IMR-90 (cell line): ENCODE measurements at regions not wholly inside any gene's neighbourhood (a gene's known extent, or its start where the extent isn't known, plus 50 kb on each side); places are given as distances from the start of the nearest gene placed in this dataset.

Source experiments
- ATAC-seq: fragments of 200-7000 bp; cut with Tn5 transposase; 2 replicates; pipeline ENCODE4 v1.9.1; 2020; ENCODE audit warnings: low read depth, mild to moderate bottlenecking, moderate library complexity
- BruUV-seq: library from RNA; stranded (reverse); fragments of 400-500 nt; replicated peaks from 2 replicates; lab custom pipeline; 2021; lab: Mats Ljungman, UMichigan
- CTCF ChIA-PET: fragments of 300-600 bp; formaldehyde crosslinking; extraction: SDS; loops from one replicate; lab custom pipeline; 2021; ENCODE audit warnings: antibody characterized with exemption; lab: Yijun Ruan, JAX
- POLR2A ChIA-PET: fragments of 300-600 bp; sonication (Branson Sonifier 250); formaldehyde crosslinking; loops from one replicate; lab custom pipeline; 2022; ENCODE audit warnings: antibody characterized with exemption; ENCODE audit not compliant: unreplicated experiment; lab: Charles Lee
- DNase-seq: peaks from one replicate; pipeline ENCODE4 v3.0.0; 2013
- H2AFZ ChIP-seq: replicated peaks from 2 replicates; pipeline ENCODE3; 2013; ENCODE audit warnings: low read length, mild to moderate bottlenecking; ENCODE audit not compliant: poor library complexity
- H2AK5ac ChIP-seq: 2 replicates; pipeline ENCODE4 v1.6.1; 2013; ENCODE audit warnings: low read depth, low read length, inconsistent platforms
- H2AK9ac ChIP-seq: replicated peaks from 2 replicates; pipeline ENCODE3; 2013; ENCODE audit warnings: mild to moderate bottlenecking, low read depth, low read length, moderate library complexity; ENCODE audit not compliant: poor library complexity
- H2BK120ac ChIP-seq: 2 replicates; pipeline ENCODE4 v1.6.1; 2013; ENCODE audit warnings: low read depth, low read length, inconsistent platforms
- H2BK15ac ChIP-seq: 3 replicates; pipeline ENCODE4 v1.6.1; 2013; ENCODE audit warnings: low read depth, low read length, inconsistent platforms
- H2BK20ac ChIP-seq: 2 replicates; pipeline ENCODE4 v1.6.1; 2013; ENCODE audit warnings: low read depth, mild to moderate bottlenecking, inconsistent platforms, low read length, moderate library complexity
- H2BK5ac ChIP-seq: 2 replicates; pipeline ENCODE4 v1.6.1; 2013; ENCODE audit warnings: mild to moderate bottlenecking, low read depth, low read length, inconsistent platforms; ENCODE audit not compliant: poor library complexity, severe bottlenecking
- H3K14ac ChIP-seq: replicated peaks from 2 replicates; pipeline ENCODE4 v1.6.1; 2013; ENCODE audit warnings: low read depth, low read length, inconsistent platforms
- H3K18ac ChIP-seq: 2 replicates; pipeline ENCODE4 v1.6.1; 2013; ENCODE audit warnings: low read depth, low read length, control low read depth
- H3K23ac ChIP-seq: 2 replicates; pipeline ENCODE4 v1.6.1; 2013; ENCODE audit warnings: low read depth, low read length, inconsistent platforms
- H3K27ac ChIP-seq: 2 replicates; pipeline ENCODE4 v1.5.1; 2013; ENCODE audit warnings: mild to moderate bottlenecking, control low read depth, low read length; ENCODE audit not compliant: insufficient read depth
- H3K27me3 ChIP-seq: 2 replicates; pipeline ENCODE4 v1.6.1; 2013; ENCODE audit warnings: low read length; ENCODE audit not compliant: control insufficient read depth, insufficient read depth
- H3K36me3 ChIP-seq: 2 replicates; pipeline ENCODE4 v1.6.1; 2013; ENCODE audit warnings: low read length, mixed read lengths; ENCODE audit not compliant: control insufficient read depth, insufficient read depth
- H3K4ac ChIP-seq: 2 replicates; pipeline ENCODE4 v1.6.1; 2013; ENCODE audit warnings: low read depth, low read length, inconsistent platforms
- H3K4me1 ChIP-seq: 2 replicates; pipeline ENCODE4 v1.6.1; 2013; ENCODE audit warnings: low read length, mixed read lengths; ENCODE audit not compliant: control insufficient read depth, insufficient read depth
- H3K4me2 ChIP-seq: 2 replicates; pipeline ENCODE4 v1.6.1; 2013; ENCODE audit warnings: low read depth, mild to moderate bottlenecking, control low read depth, low read length, moderate library complexity
- H3K4me3 ChIP-seq: 2 replicates; pipeline ENCODE4 v1.5.1; 2013; ENCODE audit warnings: low read depth, mild to moderate bottlenecking, control low read depth, low read length, moderate library complexity; ENCODE audit not compliant: insufficient read depth
- H3K56ac ChIP-seq: 2 replicates; pipeline ENCODE4 v1.6.1; 2013; ENCODE audit warnings: low read length, inconsistent platforms; ENCODE audit not compliant: insufficient read depth; ENCODE audit errors: extremely low read depth
- H3K79me1 ChIP-seq, 2 experiments: 2 replicates each; pipeline ENCODE4 v1.6.1; 2013; ENCODE audit warnings: low read length in 2 of 2, inconsistent platforms in 1 of 2, low read depth in 1 of 2
- H3K9ac ChIP-seq: 2 replicates; pipeline ENCODE4 v1.6.1; 2013; ENCODE audit warnings: low read depth, low read length, control low read depth
- H3K9me1 ChIP-seq: 2 replicates; pipeline ENCODE4 v1.6.1; 2013; ENCODE audit warnings: low read length, inconsistent platforms; ENCODE audit not compliant: insufficient read depth
- H3K9me3 ChIP-seq: 2 replicates; pipeline ENCODE4 v1.6.1; 2013; ENCODE audit warnings: low read length; ENCODE audit not compliant: control insufficient read depth, insufficient read depth
- H4K20me1 ChIP-seq: 2 replicates; pipeline ENCODE4 v1.6.1; 2013; ENCODE audit warnings: low read length, inconsistent platforms; ENCODE audit not compliant: insufficient read depth
- H4K5ac ChIP-seq: 2 replicates; pipeline ENCODE4 v1.6.1; 2013; ENCODE audit warnings: mild to moderate bottlenecking, low read depth, low read length, control low read depth
- H4K8ac ChIP-seq, 2 experiments: 2 replicates each; pipeline ENCODE4 v1.6.1; 2013; ENCODE audit warnings: low read depth in 2 of 2, low read length in 2 of 2, control low read depth in 1 of 2, inconsistent platforms in 1 of 2
- H4K91ac ChIP-seq: 2 replicates; pipeline ENCODE4 v1.6.1; 2013; ENCODE audit warnings: low read depth, low read length, inconsistent platforms; ENCODE audit not compliant: insufficient read depth
- BHLHE40 ChIP-seq: fragments of 150-350 bp; IDR thresholded peaks from 2 replicates; pipeline ENCODE4 v1.6.1; 2016; ENCODE audit warnings: mild to moderate bottlenecking, low read depth, low read length
- CEBPB ChIP-seq: IDR thresholded peaks from 2 replicates; pipeline ENCODE4 v1.6.1; 2012; ENCODE audit warnings: low read depth, low read length, improper control_type of control experiment
- CHD1 ChIP-seq: IDR thresholded peaks from 2 replicates; pipeline ENCODE4 v1.6.1; 2012; ENCODE audit warnings: low read depth, low read length, improper control_type of control experiment
- FOS ChIP-seq: fragments of 150-350 bp; IDR thresholded peaks from 2 replicates; pipeline ENCODE4 v1.6.1; 2016; ENCODE audit warnings: low read depth, low read length
- MAFK ChIP-seq: IDR thresholded peaks from 2 replicates; pipeline ENCODE4 v1.6.1; 2012; ENCODE audit warnings: low read depth, low read length, improper control_type of control experiment
- MAZ ChIP-seq: IDR thresholded peaks from 2 replicates; pipeline ENCODE4 v1.6.1; 2012; ENCODE audit warnings: low read depth, mild to moderate bottlenecking, low read length, improper control_type of control experiment, moderate library complexity, borderline replicate concordance
- MXI1 ChIP-seq: IDR thresholded peaks from 2 replicates; pipeline ENCODE4 v1.6.1; 2012; ENCODE audit warnings: low read depth, mild to moderate bottlenecking, low read length, moderate library complexity, borderline replicate concordance
- NFE2L2 ChIP-seq: fragments of 150-350 bp; IDR thresholded peaks from 2 replicates; pipeline ENCODE4 v1.6.1; 2016; ENCODE audit warnings: low read depth, mild to moderate bottlenecking, low read length
- POLR2A ChIP-seq: IDR thresholded peaks from 2 replicates; pipeline ENCODE4 v1.6.1; 2012; ENCODE audit warnings: mild to moderate bottlenecking, low read depth, low read length
- RAD21 ChIP-seq: IDR thresholded peaks from 2 replicates; pipeline ENCODE4 v1.6.1; 2012; ENCODE audit warnings: low read length, improper control_type of control experiment
- RCOR1 ChIP-seq: IDR thresholded peaks from 2 replicates; pipeline ENCODE4 v1.6.1; 2012; ENCODE audit warnings: mild to moderate bottlenecking, low read length, improper control_type of control experiment; ENCODE audit not compliant: insufficient replicate concordance
- RFX5 ChIP-seq: IDR thresholded peaks from 2 replicates; pipeline ENCODE4 v1.8.0; 2012; ENCODE audit warnings: low read depth, mild to moderate bottlenecking, low read length, moderate library complexity
- SMC3 ChIP-seq: fragments of 150-350 bp; IDR thresholded peaks from 2 replicates; pipeline ENCODE4 v1.6.1; 2016; ENCODE audit warnings: low read depth, mild to moderate bottlenecking, antibody characterized with exemption, low read length, moderate library complexity
- whole genome bisulfite sequencing, 2 experiments: methylation state at CpG; one replicate each; pipeline versions ENCODE4 v1.1.5 to v1.1.7; 2013; ENCODE audit warnings: missing lambda C conversion rate in 2 of 2; ENCODE audit not compliant: insufficient read length in 1 of 2; ENCODE audit errors: extremely low coverage in 2 of 2; 5-methylcytosine and 5-hydroxymethylcytosine counted together
- dilution Hi-C: fragments of 300-500 bp; cut with HindIII; formaldehyde crosslinking; loops from one replicate; pipeline ENCODE4 v1.14.3; 2018; ENCODE audit warnings: low sequenced_read_pairs; ENCODE audit not compliant: unreplicated experiment
- in situ Hi-C: fragments of 300-500 bp; cut with MboI; formaldehyde crosslinking; loops from 3 replicates; pipeline ENCODE4 v1.14.3; 2019; ENCODE audit warnings: low sequenced_read_pairs, inconsistent platforms, mixed read lengths
- intact Hi-C: fragments of 100-400 bp; cut with micrococcal nuclease; formaldehyde crosslinking; loops from 2 replicates; pipeline ENCODE4 v1.10.0; 2022
- TF ChIP-seq, protein P1 (sequence below): fragments of 150-350 bp; IDR thresholded peaks from 2 replicates; pipeline ENCODE4 v1.6.1; 2016; ENCODE audit warnings: low read depth, mild to moderate bottlenecking, low read length, moderate library complexity, borderline replicate concordance
- TF ChIP-seq, protein P2 (sequence below): fragments of 150-350 bp; IDR thresholded peaks from 2 replicates; pipeline ENCODE4 v1.6.1; 2017; ENCODE audit warnings: mild to moderate bottlenecking, antibody characterized with exemption, low read length, low read depth

DNA sequence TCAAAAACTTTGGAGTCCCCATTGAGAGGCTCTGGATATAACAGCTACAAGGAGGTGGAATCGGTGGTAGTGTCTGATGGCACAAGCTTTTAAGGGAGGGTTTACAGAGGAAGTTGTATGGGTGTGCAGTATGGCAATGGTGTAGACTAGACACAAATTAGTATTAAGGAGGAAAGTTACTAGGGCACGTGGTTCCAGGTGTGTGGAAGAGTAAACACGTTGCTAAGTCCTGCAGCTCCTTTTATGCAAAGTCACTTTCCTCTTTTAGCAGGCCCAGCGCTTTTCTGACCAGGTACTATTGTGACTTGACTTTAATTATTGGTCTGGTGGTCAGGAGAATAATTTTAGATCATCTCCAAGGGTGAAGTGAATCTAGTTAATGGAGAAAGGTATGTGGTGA is 287.5 kb upstream of the B3GALT2 start:
- Histone ChIP-seq H4K20me1 (no peaks in the 10 kb centered on the region), H3K4me3 (no peak overlapping the region), H2AK5ac (no peak overlapping the region; the same call in 1 of the 2 replicates), H3K9me1 (no peaks in the 10 kb centered on the region), H4K8ac (no peak overlapping the region), H3K9ac (no peak overlapping the region), H2BK15ac (no peak overlapping the region), H4K91ac (no peak overlapping the region), H3K23ac (no peak overlapping the region), H3K36me3 (no peaks in the 10 kb centered on the region), H2BK5ac (no peak overlapping the region), H3K79me1 (no peaks in the 10 kb centered on the region), H2AK9ac (no peak overlapping the region), H3K14ac (no peak overlapping the region), H3K4ac (no peak overlapping the region), H3K27me3 (no peaks in the 10 kb centered on the region), H2AFZ (no peak overlapping the region), H3K4me1 (no peaks in the 10 kb centered on the region), H3K18ac (no peak overlapping the region), H4K5ac (no peak overlapping the region), H3K27ac (no peak overlapping the region), H2BK120ac (no peak overlapping the region), H3K4me2 (no peak overlapping the region), H3K9me3 (no peaks in the 10 kb centered on the region), H3K56ac (no peak overlapping the region), H2BK20ac (no peak overlapping the region)
- intact Hi-C loops (no loop called here), in situ Hi-C loops (no loop called here), dilution Hi-C loops (no loop called here)
- WGBS, 2 experiments = 100% methylated on average over 1 of the region's 4 CpGs; no CpG with 5 or more reads in 1 of the 2 experiments
- ChIA-PET CTCF (no interaction called here), POLR2A (no interaction called here)
- BruUV-seq = no TSS peak
- ATAC-seq (no peak), DNase-seq (no peak)
- TF ChIP-seq RFX5 (no peak), RCOR1 (no peak), MAZ (no peak), MAFK (no peak), FOS (no peak), NFE2L2 (no peak), CHD1 (no peak), BHLHE40 (no peak), SMC3 (no peak), MXI1 (no peak), CEBPB (no peak), POLR2A (no peak), RAD21 (no peak)
- TF ChIP-seq, protein P1, sequence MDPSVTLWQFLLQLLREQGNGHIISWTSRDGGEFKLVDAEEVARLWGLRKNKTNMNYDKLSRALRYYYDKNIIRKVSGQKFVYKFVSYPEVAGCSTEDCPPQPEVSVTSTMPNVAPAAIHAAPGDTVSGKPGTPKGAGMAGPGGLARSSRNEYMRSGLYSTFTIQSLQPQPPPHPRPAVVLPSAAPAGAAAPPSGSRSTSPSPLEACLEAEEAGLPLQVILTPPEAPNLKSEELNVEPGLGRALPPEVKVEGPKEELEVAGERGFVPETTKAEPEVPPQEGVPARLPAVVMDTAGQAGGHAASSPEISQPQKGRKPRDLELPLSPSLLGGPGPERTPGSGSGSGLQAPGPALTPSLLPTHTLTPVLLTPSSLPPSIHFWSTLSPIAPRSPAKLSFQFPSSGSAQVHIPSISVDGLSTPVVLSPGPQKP = no peak
- TF ChIP-seq, protein P2, sequence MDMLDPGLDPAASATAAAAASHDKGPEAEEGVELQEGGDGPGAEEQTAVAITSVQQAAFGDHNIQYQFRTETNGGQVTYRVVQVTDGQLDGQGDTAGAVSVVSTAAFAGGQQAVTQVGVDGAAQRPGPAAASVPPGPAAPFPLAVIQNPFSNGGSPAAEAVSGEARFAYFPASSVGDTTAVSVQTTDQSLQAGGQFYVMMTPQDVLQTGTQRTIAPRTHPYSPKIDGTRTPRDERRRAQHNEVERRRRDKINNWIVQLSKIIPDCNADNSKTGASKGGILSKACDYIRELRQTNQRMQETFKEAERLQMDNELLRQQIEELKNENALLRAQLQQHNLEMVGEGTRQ = no peak
